ENCODE measurements at regions not wholly inside any gene's neighbourhood (a gene's known extent, or its start where the extent isn't known, plus 50 kb on each side); places are given as distances from the start of the nearest gene placed in this dataset.

DNA sequence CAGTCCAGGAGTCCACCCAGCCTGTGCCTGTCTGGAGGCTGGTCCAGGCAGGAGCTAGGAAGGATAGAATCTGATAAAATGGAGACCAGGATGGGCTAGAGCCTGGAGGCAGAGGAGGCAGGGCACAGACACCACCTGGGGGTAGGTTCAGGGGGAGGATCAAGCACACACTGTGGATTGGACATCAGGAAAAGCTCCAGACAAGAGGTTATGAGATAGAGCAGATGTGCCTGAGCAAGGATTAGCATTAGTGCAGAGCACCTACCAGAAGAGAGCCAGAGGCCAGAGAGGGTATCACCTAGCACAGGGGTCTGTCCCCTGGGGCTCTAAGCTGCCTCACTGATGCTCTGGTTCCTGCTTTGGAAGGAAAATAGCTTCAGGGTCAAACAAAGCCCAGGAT, 216.7 kb upstream of the ZC3H12A start:
- TF ChIP-seq POLR2A (IDR thresholded peaks at IDR 0.05; ENCODE audit: low read length) (no peak), GATA1 (IDR thresholded peaks at IDR 0.05; ENCODE audit: low read depth, low read length) (no peak)

All from erythroblast (primary cell).